Prostate gland (tissue), 2 donors: ENCODE measurements at regions not wholly inside any gene's neighbourhood (a gene's known extent, or its start where the extent isn't known, plus 50 kb on each side); places are given as distances from the start of the nearest gene placed in this dataset.

Experiments
- POLR2A ChIP-seq: fragments of 450-650 bp; IDR thresholded peaks from one replicate; pipeline ENCODE4 v1.6.1; 2016; ENCODE audit warnings: antibody characterized with exemption, mild to moderate bottlenecking
- POLR2AphosphoS5 ChIP-seq: sonication (generic); formaldehyde crosslinking; IDR thresholded peaks from one replicate; pipeline ENCODE4 v1.6.1; 2017; ENCODE audit warnings: antibody characterized with exemption
- TF ChIP-seq, protein P1 (sequence below), 4 experiments: fragments of 200-600 bp in 2 of 4; fragments of 450-650 bp in 2 of 4; sonication (generic) in 2 of 4; IDR thresholded peaks; 1 replicate in 3 of 4; 2 replicates in 1 of 4; pipeline ENCODE4 v1.5.1; 2016 to 2019; ENCODE audit warnings: antibody characterized with exemption in 4 of 4, mild to moderate bottlenecking in 2 of 4, moderate library complexity in 2 of 4

DNA sequence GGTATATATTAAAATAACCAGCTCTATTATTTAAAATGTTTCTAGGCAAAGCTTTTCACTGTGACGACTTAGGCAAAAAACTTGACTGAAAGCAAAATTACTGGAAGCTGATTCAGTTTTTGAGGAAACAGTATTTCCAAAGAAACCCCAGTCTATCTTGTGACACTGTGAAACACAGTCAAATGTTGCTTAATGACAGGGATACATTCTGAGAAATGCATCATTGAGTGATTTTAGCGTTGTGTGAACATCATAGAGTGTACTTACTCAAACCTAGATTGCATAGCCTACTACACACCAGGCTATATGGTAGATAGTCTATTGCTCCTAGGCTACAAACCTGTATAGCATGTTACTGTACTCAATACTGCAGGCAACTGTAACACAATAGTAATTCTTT is 116.9 kb upstream of the KCNK1 start:
- TF ChIP-seq, protein P1, sequence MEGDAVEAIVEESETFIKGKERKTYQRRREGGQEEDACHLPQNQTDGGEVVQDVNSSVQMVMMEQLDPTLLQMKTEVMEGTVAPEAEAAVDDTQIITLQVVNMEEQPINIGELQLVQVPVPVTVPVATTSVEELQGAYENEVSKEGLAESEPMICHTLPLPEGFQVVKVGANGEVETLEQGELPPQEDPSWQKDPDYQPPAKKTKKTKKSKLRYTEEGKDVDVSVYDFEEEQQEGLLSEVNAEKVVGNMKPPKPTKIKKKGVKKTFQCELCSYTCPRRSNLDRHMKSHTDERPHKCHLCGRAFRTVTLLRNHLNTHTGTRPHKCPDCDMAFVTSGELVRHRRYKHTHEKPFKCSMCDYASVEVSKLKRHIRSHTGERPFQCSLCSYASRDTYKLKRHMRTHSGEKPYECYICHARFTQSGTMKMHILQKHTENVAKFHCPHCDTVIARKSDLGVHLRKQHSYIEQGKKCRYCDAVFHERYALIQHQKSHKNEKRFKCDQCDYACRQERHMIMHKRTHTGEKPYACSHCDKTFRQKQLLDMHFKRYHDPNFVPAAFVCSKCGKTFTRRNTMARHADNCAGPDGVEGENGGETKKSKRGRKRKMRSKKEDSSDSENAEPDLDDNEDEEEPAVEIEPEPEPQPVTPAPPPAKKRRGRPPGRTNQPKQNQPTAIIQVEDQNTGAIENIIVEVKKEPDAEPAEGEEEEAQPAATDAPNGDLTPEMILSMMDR (IDR thresholded peaks at IDR 0.05): no peak
- TF ChIP-seq POLR2AphosphoS5 (no peak), POLR2A (no peak)
